Adrenal gland (tissue), 5 donors: ENCODE measurements at regions not wholly inside any gene's neighbourhood (a gene's known extent, or its start where the extent isn't known, plus 50 kb on each side); places are given as distances from the start of the nearest gene placed in this dataset.

ENCODE experiments used
- CTCF ChIP-seq, 6 experiments: fragments of 450-650 bp in 4 of 6; fragments of 200-600 bp in 2 of 6; sonication (generic) in 1 of 6; IDR thresholded peaks; 1 replicate in 5 of 6; 2 replicates in 1 of 6; pipeline versions ENCODE4 v1.5.1 to v1.8.0; 2016 to 2021; ENCODE audit warnings: antibody characterized with exemption in 6 of 6, mild to moderate bottlenecking in 2 of 6, moderate library complexity in 1 of 6
- POLR2A ChIP-seq, 2 donors: fragments of 450-650 bp; IDR thresholded peaks; one replicate each; pipeline ENCODE4 v1.6.1; 2017; ENCODE audit warnings: antibody characterized with exemption in 2 of 2, mild to moderate bottlenecking in 2 of 2, moderate library complexity in 1 of 2
- donor health status: DM: no; HTN: no; CAD: no.

GRCh38 chr9:16987026-16987425 is 116.6 kb upstream of the BNC2 start:
- TF ChIP-seq POLR2A (IDR thresholded peaks at IDR 0.05) = no peak
- TF ChIP-seq CTCF (IDR thresholded peaks at IDR 0.05) = no peak
